HG03460 (cell line): ENCODE measurements at regions not wholly inside any gene's neighbourhood (a gene's known extent, or its start where the extent isn't known, plus 50 kb on each side); places are given as distances from the start of the nearest gene placed in this dataset.

Experiments
- ATAC-seq: cut with Tn5 transposase; IDR thresholded peaks from one replicate; pipeline ENCODE4 v1.9.1; 2021; ENCODE audit not compliant: unreplicated experiment

DNA sequence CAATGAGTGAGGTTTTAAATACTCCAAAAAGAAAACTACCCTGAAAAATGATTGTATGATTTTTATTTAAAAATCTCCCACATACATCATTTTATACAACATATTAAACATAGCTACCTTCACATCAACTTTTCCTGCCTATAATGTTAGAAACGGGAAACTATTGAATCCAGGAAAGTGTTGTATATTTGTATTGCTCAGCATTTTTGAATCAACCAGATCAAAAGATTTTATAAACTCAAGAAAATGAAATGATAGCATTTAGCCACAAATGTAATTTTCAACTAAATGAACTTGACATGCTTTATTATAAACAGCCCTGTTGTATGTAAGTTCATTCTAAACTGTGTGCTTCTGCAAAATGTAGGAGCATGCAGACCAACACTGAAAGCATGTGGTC lies 124.6 kb upstream of the SLC10A2 start:
- no peak for ATAC-seq

DNA sequence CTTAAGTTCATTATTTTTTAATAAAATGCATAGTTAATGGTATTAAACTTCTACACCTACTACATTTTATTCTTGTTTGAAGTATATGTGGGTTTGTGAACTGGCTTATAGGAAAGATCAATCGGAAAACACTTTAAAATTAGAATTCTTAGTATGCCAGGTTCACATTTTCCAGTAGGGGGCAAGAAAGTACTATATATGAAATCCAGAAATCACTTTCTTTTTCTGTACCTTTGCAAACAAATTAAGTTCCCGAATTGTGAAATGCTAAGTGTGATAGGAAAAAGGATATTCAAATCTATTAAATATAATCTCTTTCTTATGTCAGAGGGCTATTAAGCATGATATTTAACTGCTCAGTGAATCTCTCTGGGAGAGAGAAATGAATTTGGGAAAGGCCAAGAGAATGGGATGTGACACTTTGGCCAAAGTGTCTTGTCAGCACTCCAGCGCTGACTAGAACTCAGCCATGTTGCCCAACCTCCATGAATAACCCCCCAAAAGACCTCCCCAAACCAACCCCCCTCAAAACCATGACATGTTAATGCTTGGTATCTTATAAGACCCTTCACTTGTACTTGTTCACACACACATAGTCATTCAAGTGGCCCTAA lies 122.6 kb upstream of the SLC10A2 start:
- ATAC-seq = no peak

DNA sequence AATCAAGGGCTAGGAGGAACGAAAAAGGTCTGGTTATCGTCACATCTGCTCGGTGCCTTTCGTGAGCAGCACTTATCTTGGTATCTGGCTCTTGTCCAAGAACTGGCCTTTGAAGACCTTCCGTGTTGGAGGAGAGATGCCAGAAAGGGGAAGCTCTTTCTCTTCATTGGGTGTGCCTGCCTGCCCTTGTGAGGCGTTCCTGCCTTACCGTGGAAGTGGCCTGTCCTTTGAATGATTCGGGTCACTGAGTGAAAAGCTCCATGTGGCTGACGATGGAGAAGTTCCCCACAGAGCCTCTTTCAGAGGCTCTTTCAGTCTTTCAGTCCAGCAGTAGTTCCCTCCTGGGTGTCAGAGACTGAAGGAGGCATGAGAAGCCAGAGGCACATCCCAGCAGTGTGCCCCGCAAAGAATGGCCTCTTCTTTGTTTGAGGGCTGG lies 121.5 kb upstream of the SLC10A2 start:
- no peak for ATAC-seq

DNA sequence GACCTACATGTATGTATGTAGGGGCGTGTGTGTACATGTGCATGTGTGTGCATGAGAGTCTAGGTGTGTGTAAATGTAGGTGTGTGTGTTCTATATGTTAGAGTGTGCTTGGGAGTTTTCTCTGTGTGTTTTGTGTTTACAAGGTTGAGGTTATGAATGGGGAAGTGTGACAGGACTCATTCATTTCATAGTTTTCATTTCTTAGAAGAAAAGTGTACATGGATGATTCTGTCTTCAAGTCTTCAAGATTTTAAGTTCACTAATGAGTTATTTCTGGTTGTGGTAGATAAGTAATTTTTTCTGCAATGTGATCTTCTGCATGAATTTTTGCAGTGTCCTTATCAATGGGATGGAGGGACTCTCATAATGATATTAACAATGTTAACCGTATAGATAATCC lies 118.2 kb upstream of the SLC10A2 start:
- peak; percentile 43 for ATAC-seq

DNA sequence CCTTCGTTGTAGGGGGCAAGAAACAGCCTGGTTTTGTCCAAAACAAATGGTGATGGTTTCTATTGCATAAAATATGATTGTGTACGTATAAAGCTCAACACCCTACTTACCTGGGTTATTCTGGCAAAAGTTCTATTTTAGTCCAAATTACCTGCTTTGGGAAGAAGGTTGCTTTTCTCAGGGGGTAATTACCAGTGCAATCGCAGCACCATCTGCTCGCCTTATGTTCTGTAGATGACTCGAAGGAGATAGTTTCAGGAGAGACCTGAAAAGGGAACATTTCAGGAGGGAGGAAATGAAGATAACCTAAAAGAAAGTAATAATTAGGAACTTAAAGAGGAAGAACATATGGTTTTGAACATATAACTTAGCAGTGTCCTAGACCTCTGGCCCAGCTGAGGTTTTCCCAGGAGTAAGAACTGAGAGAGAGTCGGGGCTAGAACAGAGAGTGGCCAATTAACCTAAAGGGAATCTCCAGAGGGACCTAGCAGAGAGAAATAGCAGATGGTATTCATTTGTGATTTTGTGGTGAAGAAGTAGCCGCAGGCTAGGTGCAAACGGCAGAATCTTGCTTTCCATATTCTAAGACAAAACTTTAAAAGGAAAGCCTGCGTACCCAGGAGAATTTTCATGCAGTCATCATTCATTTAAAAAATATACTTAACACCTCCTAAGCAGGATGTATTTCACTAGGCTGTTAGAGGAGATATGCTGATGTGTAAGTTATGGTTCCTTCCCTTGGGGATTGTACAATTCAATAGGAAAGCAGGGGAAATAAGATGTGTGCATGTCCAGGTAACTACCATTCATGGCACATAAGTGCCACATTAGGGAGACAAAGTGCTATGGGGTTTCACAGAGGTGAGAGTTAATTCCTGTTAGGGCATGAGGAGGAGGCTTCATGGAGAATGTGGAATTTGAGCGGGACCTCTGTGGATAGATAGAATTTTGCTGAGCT lies 113.0 kb upstream of the SLC10A2 start:
- ATAC-seq = no peak

DNA sequence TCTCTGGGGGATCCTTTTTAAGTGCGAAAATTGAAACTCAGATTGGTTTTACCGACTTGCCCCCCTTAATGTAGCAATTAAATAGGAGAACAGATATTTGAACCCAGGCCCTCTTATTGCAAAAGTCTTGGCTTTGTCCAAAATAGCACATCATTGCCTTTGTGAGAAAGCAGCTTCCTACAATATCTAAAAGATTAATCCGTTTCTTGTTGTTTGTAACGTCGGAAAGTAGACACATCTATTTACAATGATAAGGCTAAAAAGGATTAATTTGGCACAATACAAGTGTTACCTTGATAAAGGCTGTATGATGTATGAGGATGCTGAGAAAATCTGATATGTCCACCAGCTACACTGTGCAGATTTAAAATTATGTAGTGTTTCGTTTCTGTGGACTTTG lies 108.7 kb upstream of the SLC10A2 start:
- ATAC-seq = no peak

DNA sequence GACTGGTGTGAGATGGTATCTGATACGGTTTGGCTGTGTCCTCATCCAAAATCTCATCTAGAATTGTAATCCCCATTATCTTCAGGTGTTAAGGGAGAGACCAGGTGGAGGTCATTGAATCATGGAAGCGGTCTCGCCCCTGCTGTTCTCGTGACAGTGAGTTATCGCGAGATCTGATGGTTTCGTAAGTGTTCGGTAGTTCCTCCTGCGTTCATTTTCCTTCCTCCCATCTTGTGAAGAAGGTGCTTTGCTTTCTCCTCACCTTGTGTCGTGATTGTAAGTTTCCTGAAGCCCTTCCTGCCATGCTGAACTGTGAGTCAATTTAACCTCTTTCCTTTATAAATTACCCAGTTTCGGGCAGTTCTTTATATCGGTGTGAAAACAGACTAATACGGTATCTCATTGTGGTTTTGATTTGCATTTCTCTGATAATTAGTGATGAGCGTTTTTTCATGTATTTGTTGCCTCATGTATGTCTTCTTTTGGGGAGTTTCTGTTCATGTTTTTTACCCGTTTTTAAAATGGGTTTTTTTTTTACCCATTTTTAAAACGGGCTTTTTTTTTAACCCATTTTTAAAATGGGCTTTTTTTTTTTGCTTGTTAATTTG lies 102.8 kb upstream of the SLC10A2 start:
- no peak for ATAC-seq

DNA sequence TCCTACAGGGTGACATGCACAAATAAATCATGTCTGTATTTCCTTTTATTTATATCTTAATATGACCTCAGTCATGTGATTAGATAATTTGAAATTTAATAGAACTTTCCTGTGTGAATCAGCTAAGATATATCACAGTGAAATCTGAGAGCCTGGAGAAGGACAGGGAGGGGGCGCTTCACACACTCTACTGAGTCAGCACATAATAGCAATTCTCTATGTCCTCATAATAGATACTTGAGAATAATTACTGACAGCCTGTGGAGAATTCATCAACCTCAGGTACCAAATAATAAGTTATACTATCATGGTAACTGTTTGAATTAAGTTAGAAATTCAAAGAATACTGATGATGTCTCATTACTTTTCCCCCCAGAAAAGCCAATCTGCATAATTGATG lies 98.0 kb upstream of the SLC10A2 start:
- no peak for ATAC-seq

DNA sequence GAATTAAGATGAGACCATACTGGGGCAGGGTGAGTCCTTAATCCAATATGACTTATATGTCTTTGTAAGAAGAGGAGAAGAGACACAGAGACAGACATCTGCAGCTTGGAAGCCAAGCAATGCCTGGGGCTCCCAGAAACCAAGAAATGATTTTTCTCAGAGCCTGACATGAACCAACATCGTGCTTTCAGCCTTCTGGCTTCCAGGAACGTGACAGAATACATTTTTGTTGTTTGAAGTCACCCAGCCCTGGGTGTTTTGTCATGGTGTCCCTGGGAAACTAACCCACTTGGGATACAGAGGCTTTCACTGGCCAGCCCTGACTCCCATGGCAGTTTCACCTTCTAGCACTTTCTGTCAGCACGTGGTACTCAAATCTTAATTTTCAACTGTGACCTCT lies 95.3 kb upstream of the SLC10A2 start:
- ATAC-seq = no peak

DNA sequence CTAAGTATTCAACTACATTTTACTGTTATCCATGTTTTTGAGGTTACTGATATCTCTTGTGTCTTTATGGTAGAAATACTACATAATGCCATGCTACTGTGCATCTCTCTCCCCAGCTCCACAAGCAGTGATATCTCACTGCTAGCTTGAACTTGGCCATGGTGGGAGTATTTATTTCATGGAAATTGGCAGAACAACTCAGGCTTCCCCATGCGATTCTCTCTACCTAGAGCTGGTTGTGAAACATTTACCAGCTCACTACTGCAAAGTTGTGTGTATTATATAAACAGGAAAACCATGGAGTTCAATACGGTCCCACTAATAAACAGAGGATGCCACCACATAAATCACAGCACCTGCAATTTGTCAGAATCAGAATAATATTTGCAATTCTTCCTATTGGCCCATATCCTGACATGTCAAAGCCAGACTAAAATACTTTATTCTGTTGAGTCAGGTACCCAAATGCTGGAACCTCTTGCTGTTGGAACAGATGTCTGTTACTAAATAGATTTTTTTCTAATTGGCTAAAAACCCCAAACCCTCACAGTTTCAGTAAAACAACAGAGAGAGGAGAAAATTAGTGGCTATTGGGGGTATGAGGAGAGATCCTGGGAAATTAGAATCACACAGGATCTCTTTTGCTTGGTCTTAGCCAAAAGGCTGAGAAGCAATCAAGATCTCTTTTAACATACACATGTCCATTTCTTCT lies 91.4 kb upstream of the SLC10A2 start:
- no peak for ATAC-seq

DNA sequence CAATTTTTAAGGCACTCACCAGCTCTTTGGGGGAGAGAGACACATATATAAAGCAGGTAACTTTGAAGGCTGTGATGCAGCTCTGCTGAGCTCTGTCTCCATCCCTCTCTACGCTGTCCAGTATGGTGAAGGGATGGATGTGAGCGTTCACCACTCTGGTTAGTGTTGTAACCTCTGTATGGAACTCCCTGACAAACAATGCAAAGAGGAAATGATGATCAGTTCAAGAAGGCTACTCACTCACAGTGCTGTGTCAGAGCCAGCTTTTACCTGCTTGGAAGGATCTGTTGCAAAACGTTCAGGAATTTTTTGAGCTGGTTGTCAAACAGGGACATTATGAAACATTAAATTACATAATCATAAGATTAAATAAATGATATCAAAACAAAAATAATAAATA lies 90.8 kb upstream of the SLC10A2 start:
- ATAC-seq = no peak

DNA sequence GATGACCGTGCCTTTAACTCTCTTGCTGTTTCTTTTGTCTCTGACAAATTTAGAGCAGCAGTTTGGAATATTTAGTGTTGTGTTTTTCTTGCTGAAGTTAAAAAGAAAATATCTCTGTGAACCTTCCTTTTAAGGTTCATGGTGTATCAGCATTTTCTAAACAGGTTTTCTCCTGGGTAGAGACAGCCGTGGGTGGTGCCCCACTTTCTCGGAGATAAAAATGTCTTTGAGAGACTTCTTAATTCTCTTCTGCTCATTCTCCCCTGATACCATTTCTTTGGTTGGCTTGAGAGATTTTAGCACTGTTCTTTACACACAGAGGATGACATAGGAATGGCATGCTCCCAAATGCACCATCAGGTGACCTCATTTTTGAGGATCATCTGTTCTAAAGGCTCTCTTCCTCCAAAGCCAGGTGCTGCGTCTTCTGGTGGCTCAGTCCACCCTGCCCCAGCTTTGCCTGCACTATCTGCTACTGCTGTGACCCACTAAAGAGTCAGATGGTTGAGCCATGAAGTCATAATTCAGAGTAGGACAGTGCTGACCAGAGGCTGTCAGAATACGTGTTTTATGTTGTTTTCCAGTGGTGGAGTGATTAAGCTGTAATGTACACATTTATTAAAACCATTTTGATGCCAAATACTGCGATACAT lies 90.3 kb upstream of the SLC10A2 start:
- no peak for ATAC-seq

DNA sequence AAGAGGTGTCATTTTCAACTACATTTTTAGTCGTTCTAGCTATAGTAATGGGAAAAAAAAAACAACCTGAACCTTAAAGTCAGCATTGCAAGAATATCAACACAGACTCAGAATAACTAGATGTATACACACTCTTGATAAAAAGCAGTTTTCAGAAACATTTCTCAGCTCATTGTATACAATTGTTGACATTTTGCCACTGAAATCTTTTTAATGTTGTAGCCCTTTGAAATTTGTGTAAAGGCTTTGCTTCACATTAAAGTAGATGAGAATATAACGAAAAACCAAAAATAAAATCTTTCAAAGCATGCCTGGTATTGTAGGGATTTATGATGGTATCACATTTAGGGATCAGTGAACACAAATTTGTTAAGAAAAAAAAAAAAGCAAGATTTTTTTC lies 87.2 kb upstream of the SLC10A2 start:
- ATAC-seq = no peak

DNA sequence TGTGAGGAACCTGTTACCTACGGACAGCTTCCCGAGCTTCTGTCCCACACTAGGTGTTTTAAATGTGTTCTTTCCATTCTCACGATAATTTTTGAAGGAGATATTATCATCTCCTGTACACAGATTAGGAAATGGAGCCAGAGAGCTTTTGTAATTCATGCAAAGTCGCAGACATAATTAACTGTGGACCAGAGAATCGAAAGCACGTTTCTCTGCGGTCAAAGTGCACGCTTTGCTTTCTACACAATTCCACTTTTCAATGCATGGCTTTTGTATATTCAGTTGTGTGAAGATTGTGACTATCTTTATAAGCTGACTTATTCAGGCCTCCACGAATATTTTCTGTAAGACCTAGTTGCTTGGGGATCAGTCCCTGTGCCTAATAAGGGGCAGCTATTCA lies 81.7 kb upstream of the SLC10A2 start:
- ATAC-seq = no peak

DNA sequence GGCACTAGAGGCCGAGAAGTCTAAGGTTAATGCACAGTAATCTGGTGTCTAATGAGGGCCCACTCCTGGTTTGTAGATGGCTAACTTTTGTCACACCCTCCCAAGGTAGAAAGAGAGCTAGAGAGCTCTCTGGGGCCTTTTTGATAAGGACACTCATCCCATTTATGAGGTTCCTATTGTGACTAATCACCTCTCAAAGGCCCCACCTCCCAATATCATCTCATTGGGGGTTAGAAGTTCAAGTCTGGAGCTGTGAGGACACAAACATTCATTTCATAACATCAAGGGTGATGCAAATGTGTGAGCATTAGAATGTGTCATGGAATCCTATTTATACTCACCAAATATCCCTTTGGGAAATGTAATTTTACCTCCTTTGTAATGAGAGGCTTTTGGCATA lies 79.2 kb upstream of the SLC10A2 start:
- no peak for ATAC-seq

DNA sequence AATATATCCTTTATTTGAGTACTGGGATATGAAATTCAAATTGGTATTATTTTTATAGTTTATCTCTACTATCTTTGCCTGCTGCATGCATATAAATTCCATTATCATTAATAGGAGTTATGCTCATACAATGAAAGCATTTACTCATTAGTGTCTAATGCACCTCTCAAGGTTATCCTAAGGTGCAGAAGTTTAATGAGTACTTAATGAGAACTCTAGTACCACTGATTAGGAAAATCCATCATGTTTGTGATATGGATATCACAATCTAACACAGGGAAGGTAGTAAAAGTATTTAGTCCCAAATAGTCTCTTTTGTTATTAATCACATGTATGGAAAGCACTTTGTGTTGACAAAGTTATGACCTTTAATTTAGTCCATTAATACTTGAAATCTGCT lies 77.2 kb upstream of the SLC10A2 start:
- no peak for ATAC-seq

DNA sequence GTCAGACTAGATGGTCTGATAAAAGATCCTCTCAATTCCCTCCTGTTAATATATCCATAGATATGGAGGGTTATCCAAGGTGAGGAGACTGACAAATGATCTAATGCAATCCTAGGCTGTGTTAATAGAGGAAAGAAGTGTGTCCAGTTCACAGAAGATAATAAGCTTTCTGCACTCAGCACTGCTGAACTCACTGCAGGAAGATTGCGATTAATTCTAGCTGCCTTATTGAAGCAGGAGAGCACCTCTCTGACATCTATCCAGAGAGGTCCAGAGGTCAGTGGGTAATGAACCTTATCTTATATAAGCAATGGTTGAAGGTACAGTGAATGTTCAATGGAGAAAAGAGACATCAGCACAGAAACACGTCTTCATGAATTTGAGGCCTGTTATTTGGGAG lies 75.9 kb upstream of the SLC10A2 start:
- no peak for ATAC-seq

DNA sequence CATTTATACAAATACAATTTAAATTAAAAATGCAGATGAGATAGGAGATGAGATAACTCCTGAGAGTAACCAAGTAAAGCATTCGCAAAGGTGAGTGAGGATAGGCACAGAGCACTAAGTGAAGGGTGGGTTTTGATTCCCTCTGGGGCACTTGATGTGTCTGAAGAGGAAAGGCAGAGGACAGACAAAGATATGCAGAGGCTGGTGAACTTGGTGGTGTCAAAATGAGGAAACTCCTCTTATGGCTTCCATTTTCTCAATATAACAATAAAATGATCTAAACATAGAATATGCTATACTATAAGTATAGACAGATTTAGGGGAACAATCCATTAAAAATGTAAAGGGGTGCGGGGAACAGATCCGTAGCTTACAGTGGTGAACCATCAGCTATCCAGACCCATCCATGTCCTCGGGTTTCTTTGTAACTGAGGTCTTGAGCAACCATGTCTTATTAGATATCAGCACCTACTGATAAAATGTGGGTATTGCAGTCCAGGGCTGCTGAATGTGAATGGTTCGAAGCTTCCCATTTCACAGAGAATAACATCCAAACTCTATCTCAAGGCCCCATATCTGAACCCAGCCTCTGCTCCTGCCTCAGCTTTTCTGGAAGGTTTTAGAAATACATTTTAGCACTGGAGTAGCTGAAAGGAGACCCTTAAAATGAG lies 73.9 kb upstream of the SLC10A2 start:
- peak; percentile 94 for ATAC-seq

DNA sequence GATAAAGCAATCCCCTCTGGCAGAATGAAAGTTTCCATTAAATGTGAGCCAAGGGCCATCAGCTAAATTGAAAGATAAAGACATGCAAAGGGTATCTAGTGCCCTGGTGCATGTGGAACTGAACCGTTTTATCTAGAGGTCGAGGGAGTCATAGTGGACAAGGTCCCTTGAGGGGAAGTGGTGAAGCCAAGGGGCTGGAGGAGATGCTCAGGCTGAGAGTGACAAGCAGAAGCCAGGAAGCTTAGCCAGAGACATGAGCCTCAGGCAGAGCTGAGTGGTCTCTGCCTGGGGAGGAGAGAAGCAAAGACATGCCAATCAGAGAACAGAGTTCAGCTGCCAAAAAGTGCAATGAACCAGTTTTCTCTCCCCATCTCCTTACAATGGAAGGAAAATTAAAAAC lies 68.1 kb upstream of the SLC10A2 start:
- peak; percentile 52 for ATAC-seq

DNA sequence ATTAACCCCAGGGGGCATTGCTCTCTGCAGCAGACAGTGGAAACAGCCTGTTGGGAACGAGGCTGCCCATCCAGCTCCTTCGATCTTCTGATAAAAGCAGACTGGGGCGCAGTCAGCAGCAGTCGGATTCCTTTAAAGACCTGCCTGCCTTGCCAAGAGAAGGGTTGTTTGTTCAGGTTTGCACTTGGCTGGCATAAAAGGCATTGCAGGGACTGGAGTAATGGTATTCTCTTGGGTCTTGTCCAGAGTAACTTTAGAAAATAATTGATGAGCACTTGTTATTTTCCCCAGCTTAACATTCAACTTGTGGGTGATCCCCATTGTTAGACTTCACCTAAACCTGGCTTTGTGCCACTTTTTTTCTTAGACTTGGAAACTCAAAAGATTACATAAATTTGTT lies 67.3 kb upstream of the SLC10A2 start:
- no peak for ATAC-seq
